Esophagus squamous epithelium (tissue), 5 donors: ENCODE measurements at regions not wholly inside any gene's neighbourhood (a gene's known extent, or its start where the extent isn't known, plus 50 kb on each side); places are given as distances from the start of the nearest gene placed in this dataset.

Source experiments
- DNase-seq: peaks from one replicate; lab custom pipeline; 2025; lab: John Stamatoyannopoulos, UW
- H3K27ac ChIP-seq, 4 donors: fragments of 200-600 bp; sonication (generic); one replicate each; pipeline ENCODE4 v1.5.1; 2016 to 2019; ENCODE audit warnings: mild to moderate bottlenecking in 1 of 4
- H3K27me3 ChIP-seq, 4 donors: fragments of 200-600 bp; sonication (generic); 1 replicate in 3 of 4; 2 replicates in 1 of 4; pipeline versions ENCODE4 v1.5.1 to v1.6.0; 2017 to 2021; ENCODE audit warnings: antibody characterized with exemption in 1 of 4
- H3K36me3 ChIP-seq, 3 donors: fragments of 200-600 bp; sonication (generic); one replicate each; pipeline ENCODE4 v1.5.1; 2016 to 2019
- H3K4me1 ChIP-seq, 3 donors: fragments of 200-600 bp; sonication (generic); one replicate each; pipeline ENCODE4 v1.5.1; 2017 to 2019
- H3K4me3 ChIP-seq, 4 donors: fragments of 200-600 bp; sonication (generic); 1 replicate in 3 of 4; 2 replicates in 1 of 4; pipeline ENCODE4 v1.5.1; 2016 to 2019; ENCODE audit warnings: mild to moderate bottlenecking in 2 of 4, moderate library complexity in 1 of 4
- H3K9me3 ChIP-seq, 3 donors: fragments of 200-600 bp; sonication (generic); one replicate each; pipeline ENCODE4 v1.5.1; 2016 to 2019
- POLR2A ChIP-seq, 4 donors: fragments of 450-650 bp; IDR thresholded peaks; one replicate each; pipeline ENCODE4 v1.6.1; 2017; ENCODE audit warnings: antibody characterized with exemption in 4 of 4, mild to moderate bottlenecking in 4 of 4, moderate library complexity in 3 of 4
- WGBS, 2 donors: methylation state at CpG; one replicate each; pipeline ENCODE4 v1.1.5; 2018; 5-methylcytosine and 5-hydroxymethylcytosine counted together
- intact Hi-C: fragments of 100-400 bp; cut with DNase I; formaldehyde crosslinking; loops from one replicate; pipeline ENCODE4 v1.15.0; 2022
- TF ChIP-seq, protein P1 (sequence below), 6 experiments: fragments of 450-650 bp in 4 of 6; fragments of 200-600 bp in 2 of 6; sonication (generic) in 2 of 6; IDR thresholded peaks; one replicate each; pipeline ENCODE4 v1.5.1; 2016 to 2019; ENCODE audit warnings: antibody characterized with exemption in 6 of 6, mild to moderate bottlenecking in 4 of 6, moderate library complexity in 4 of 6
- donor health status: DM: yes; HTN: yes; CAD: no.

DNA sequence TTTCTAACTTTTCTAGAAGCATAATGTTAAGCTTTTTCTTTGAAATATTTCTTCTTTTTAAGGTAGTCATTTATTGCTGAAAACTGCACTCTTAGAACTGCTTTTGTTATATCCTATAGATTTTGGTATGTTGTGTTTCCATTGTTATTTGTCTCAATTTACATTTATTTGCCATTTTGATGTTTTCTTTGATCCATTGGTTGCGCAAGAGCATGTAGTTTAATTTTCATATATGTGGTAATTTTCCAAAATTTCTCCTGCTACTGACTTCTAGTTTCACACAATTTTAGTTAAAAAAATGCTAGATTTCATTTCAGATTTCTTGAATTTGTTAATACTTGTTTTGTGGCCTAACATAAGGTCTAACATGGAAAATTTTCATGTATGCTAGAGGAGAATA is 1029.3 kb upstream of the TYRP1 start:
- no peak overlapping the region for H3K4me3 ChIP-seq
- H3K9me3 ChIP-seq = no peaks in the 10 kb centered on the region
- no peak for DNase-seq
- no peak overlapping the region for H3K27ac ChIP-seq
- WGBS, 2 donors = 92 to 100% methylated on average over 1 of the region's 1 CpG
- H3K4me1 ChIP-seq = no peaks in the 10 kb centered on the region
- intact Hi-C loops = no loop called here
- no peaks in the 10 kb centered on the region for H3K27me3 ChIP-seq
- TF ChIP-seq, protein P1, sequence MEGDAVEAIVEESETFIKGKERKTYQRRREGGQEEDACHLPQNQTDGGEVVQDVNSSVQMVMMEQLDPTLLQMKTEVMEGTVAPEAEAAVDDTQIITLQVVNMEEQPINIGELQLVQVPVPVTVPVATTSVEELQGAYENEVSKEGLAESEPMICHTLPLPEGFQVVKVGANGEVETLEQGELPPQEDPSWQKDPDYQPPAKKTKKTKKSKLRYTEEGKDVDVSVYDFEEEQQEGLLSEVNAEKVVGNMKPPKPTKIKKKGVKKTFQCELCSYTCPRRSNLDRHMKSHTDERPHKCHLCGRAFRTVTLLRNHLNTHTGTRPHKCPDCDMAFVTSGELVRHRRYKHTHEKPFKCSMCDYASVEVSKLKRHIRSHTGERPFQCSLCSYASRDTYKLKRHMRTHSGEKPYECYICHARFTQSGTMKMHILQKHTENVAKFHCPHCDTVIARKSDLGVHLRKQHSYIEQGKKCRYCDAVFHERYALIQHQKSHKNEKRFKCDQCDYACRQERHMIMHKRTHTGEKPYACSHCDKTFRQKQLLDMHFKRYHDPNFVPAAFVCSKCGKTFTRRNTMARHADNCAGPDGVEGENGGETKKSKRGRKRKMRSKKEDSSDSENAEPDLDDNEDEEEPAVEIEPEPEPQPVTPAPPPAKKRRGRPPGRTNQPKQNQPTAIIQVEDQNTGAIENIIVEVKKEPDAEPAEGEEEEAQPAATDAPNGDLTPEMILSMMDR (IDR thresholded peaks at IDR 0.05) = no peak
- no peak for TF ChIP-seq POLR2A (IDR thresholded peaks at IDR 0.05)
- no peaks in the 10 kb centered on the region for H3K36me3 ChIP-seq

DNA sequence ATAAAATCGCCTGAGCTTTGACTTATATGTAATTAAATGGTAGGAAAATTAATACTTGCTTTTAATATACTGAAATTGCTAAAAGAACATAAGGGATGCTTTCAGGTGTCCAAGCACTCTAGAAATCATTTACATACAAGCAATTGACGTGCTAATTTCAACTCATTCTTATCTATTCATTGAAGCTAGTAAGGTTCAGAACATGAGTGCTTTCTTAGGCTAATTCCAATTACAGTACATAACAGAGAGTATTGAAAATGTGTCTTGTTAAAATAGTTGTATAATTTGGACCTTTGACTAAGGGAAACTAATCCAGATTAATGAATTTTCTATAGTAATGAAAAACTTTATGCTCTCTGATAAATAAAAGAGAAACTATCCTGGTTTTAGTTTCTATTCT is 1016.4 kb upstream of the TYRP1 start:
- Histone ChIP-seq H3K9me3 (no peaks in the 10 kb centered on the region), H3K27ac (no peak overlapping the region), H3K27me3 (no peaks in the 10 kb centered on the region), H3K36me3 (no peaks in the 10 kb centered on the region), H3K4me3 (no peak overlapping the region), H3K4me1 (no peaks in the 10 kb centered on the region)
- no peak for DNase-seq
- TF ChIP-seq POLR2A (IDR thresholded peaks at IDR 0.05) = no peak
- TF ChIP-seq, protein P1 (IDR thresholded peaks at IDR 0.05) = no peak
- WGBS, 2 donors = 63 to 67% methylated on average over 2 of the region's 2 CpGs
- intact Hi-C loops = no loop called here

DNA sequence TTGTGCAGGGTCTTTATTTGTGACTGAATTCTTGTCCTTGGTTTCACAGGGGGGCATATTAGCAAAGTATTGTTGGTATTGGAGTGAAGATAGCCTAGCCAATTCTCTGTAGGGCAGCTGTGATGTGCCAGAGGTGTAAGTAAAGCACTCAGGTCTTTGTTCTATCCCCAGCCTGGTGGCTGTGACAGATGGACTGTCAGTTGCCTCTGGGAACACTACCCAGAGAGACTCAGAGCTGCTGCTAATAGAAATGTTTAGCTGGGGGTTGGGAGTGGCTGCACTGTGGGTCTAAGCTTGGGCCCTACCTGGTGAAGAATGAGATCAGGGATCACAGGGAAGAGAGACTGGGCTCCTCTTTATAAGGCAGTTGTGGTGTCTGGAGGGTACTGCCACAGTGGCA is 1006.5 kb upstream of the TYRP1 start:
- H3K4me1 ChIP-seq = no peaks in the 10 kb centered on the region
- DNase-seq = no peak
- H3K4me3 ChIP-seq = no peak overlapping the region
- H3K36me3 ChIP-seq = no peaks in the 10 kb centered on the region
- H3K9me3 ChIP-seq = no peaks in the 10 kb centered on the region
- no peak overlapping the region for H3K27ac ChIP-seq
- TF ChIP-seq POLR2A (IDR thresholded peaks at IDR 0.05) = no peak
- TF ChIP-seq, protein P1 (IDR thresholded peaks at IDR 0.05) = no peak
- intact Hi-C loops = no loop called here
- no peaks in the 10 kb centered on the region for H3K27me3 ChIP-seq

DNA sequence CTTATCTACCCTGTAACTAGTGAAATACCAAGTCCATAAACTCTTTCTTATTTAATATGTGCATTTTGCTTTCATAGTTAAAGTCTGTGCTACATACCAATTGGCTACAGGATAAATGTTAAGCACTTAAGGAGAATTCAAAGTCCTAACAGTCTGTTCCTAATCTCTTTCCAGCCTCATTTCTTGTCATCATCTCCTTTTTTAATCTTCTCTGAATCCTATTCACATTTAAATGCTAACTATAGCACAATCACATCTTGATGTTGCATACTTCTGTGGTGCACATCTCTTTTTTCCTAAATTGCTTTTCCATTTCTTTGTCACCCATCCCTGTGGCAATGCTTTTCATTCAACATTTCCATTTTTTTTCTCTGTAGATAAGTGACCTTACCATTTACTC is 996.1 kb upstream of the TYRP1 start:
- Histone ChIP-seq H3K4me3 (no peak overlapping the region), H3K27ac (no peak overlapping the region), H3K27me3 (no peaks in the 10 kb centered on the region), H3K9me3 (no peaks in the 10 kb centered on the region), H3K4me1 (no peaks in the 10 kb centered on the region), H3K36me3 (no peaks in the 10 kb centered on the region)
- intact Hi-C loops = no loop called here
- DNase-seq = no peak
- TF ChIP-seq POLR2A (IDR thresholded peaks at IDR 0.05) = no peak
- TF ChIP-seq, protein P1 (IDR thresholded peaks at IDR 0.05) = no peak

DNA sequence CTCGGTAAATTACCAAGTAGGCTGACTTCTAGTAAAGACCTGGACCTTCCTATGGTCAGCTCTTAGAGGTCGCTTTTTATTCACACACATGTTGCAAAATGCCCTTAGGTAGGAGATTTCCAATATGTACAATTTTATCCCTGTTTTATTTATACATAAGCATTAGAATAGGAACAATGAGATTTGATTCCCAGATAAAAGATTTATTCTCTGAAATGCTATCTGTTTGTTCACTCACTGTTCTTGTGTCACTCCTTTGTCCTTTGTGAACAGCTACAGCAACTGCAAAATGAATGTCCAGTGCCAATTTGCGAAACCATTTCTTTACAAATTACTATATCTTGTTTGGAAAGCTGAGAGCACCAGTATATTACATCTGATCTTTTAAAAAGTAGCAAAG is 991.5 kb upstream of the TYRP1 start:
- WGBS, 2 donors = 65 to 66% methylated on average over 3 of the region's 3 CpGs
- TF ChIP-seq, protein P1 (IDR thresholded peaks at IDR 0.05) = no peak
- TF ChIP-seq POLR2A (IDR thresholded peaks at IDR 0.05) = no peak
- no peaks in the 10 kb centered on the region for H3K27me3 ChIP-seq
- no peak for DNase-seq
- no peaks in the 10 kb centered on the region for H3K9me3 ChIP-seq
- H3K36me3 ChIP-seq = no peaks in the 10 kb centered on the region
- H3K27ac ChIP-seq = no peak overlapping the region
- H3K4me1 ChIP-seq = no peaks in the 10 kb centered on the region
- no peak overlapping the region for H3K4me3 ChIP-seq
- intact Hi-C loops = no loop called here
